ENCODE measurements at regions not wholly inside any gene's neighbourhood (a gene's known extent, or its start where the extent isn't known, plus 50 kb on each side); places are given as distances from the start of the nearest gene placed in this dataset.
"Not testable (repeated sequence)": the region's sequence is repeated elsewhere in the genome, so short reads cannot be mapped to it uniquely, and the experiment has no call there.

DNA sequence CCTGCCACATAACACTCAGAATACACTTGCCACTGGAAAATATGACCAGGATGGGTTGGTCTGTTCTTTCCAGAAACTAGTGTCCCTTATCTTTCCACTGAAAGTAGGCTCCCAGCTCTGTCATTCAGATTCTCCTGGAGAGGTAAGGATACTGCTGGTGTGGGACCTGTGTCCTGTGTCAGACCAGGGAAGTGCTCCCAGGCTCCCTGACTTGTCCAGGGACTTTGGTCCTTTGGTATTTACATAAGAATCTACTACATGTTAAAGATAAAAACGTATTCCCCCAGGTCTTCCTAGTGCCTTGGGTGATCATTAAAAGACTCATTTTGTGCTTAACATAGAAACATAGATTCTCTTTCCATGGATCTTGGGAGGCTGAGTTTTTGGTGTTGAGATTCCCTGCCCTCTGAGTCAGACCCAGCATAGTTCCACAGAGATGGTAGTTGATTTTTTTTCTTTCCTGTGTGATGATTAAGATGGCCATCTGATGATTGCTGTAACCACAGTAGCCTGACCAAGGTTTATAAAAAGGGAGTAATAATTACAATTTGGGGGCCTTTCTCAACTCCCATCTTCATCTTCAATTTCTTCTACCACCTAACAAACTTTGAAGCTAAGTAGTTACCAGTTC is 159.8 kb upstream of the JADE1 start:
- Histone ChIP-seq H3K9ac (ENCODE audit: low read length in 3 of 3) (no peak overlapping the region), H3K27ac (ENCODE audit: low read depth in 2 of 2, low read length in 2 of 2) (no peak overlapping the region), H3K9me3 (ENCODE audit: control insufficient read depth in 2 of 3, insufficient read depth in 1 of 3, low read length in 3 of 3) (no peaks in the 10 kb centered on the region), H3K27me3 (ENCODE audit: control insufficient read depth, insufficient read depth, low read length) (no peaks in the 10 kb centered on the region), H3K36me3 (ENCODE audit: control insufficient read depth in 2 of 3, insufficient read depth in 3 of 3, low read length in 3 of 3) (no peaks in the 10 kb centered on the region), H3K4me1 (ENCODE audit: control insufficient read depth in 2 of 3, insufficient read depth in 2 of 3, low read depth in 1 of 3, low read length in 3 of 3) (peaks cover 0 to 4% (median 4%) of the 10 kb centered on the region in 3 donors), H3K4me3 (ENCODE audit: low read length in 3 of 3) (no peak overlapping the region)
- intact Hi-C loops (cut with DNase I) = no loop called here
- FAIRE-seq (no peak), DNase-seq (no peak)
- TF ChIP-seq, protein P1, sequence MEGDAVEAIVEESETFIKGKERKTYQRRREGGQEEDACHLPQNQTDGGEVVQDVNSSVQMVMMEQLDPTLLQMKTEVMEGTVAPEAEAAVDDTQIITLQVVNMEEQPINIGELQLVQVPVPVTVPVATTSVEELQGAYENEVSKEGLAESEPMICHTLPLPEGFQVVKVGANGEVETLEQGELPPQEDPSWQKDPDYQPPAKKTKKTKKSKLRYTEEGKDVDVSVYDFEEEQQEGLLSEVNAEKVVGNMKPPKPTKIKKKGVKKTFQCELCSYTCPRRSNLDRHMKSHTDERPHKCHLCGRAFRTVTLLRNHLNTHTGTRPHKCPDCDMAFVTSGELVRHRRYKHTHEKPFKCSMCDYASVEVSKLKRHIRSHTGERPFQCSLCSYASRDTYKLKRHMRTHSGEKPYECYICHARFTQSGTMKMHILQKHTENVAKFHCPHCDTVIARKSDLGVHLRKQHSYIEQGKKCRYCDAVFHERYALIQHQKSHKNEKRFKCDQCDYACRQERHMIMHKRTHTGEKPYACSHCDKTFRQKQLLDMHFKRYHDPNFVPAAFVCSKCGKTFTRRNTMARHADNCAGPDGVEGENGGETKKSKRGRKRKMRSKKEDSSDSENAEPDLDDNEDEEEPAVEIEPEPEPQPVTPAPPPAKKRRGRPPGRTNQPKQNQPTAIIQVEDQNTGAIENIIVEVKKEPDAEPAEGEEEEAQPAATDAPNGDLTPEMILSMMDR (IDR thresholded peaks at IDR 0.05; ENCODE audit: borderline replicate concordance, extremely low read depth, insufficient read depth) = no peak

DNA sequence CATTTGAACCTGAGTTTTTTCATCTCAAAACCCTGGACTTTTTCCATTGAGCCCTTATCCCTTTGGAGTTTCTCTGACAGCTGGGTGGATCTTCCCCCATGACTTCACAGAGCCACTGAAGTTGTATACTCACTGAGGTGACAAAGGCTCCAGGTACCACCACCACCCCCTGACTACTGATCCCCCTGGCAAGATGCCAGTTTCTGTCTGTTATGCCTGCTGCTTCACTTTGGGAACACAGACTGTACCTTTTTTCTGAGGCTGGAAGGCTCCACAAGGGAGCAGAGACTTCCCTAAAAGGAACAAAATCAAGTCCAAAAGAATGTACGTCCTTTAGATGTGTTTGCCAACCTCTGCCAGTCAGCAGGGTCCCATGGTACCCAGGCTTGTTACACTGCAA is 160.3 kb upstream of the JADE1 start:
- H3K4me1 ChIP-seq (ENCODE audit: control insufficient read depth in 2 of 3, insufficient read depth in 2 of 3, low read depth in 1 of 3, low read length in 3 of 3) = peaks cover 0 to 4% (median 2%) of the 10 kb centered on the region in 3 donors
- intact Hi-C loops (cut with DNase I) = no loop called here
- no peak overlapping the region for H3K9ac ChIP-seq (ENCODE audit: low read length in 3 of 3)
- FAIRE-seq = no peak
- no peak for DNase-seq
- TF ChIP-seq, protein P1 (IDR thresholded peaks at IDR 0.05; ENCODE audit: borderline replicate concordance, extremely low read depth, insufficient read depth) = no peak
- H3K4me3 ChIP-seq (ENCODE audit: low read length in 3 of 3) = no peak overlapping the region
- no peaks in the 10 kb centered on the region for H3K36me3 ChIP-seq (ENCODE audit: control insufficient read depth in 2 of 3, insufficient read depth in 3 of 3, low read length in 3 of 3)
- H3K27ac ChIP-seq (ENCODE audit: low read depth in 2 of 2, low read length in 2 of 2) = no peak overlapping the region
- no peaks in the 10 kb centered on the region for H3K9me3 ChIP-seq (ENCODE audit: control insufficient read depth in 2 of 3, insufficient read depth in 1 of 3, low read length in 3 of 3)
- no peaks in the 10 kb centered on the region for H3K27me3 ChIP-seq (ENCODE audit: control insufficient read depth, insufficient read depth, low read length)

DNA sequence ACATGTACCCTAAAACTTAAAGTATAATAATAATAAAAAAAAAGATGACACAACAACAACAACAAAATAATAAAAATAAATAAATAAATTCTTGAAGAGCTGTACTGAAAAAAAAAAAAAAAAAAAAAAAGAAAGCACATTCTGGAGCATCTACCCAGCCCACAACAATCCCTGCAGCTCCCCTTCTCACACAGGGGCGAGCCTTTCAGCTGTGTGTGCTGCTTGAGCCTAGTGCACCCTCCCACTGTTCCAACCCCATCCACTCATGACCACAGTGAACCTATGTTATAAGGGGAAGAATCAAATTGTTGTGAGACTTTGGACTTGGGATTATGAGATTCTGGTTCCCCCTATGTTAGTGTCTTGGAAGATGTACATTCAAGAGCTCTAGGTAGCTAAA is 161.5 kb upstream of the JADE1 start:
- Histone ChIP-seq H3K9me3 (ENCODE audit: control insufficient read depth in 2 of 3, insufficient read depth in 1 of 3, low read length in 3 of 3) (no peaks in the 10 kb centered on the region), H3K27ac (ENCODE audit: low read depth in 2 of 2, low read length in 2 of 2) (no peak overlapping the region), H3K4me3 (ENCODE audit: low read length in 3 of 3) (no peak overlapping the region), H3K4me1 (ENCODE audit: control insufficient read depth in 2 of 3, insufficient read depth in 2 of 3, low read depth in 1 of 3, low read length in 3 of 3) (no peaks in the 10 kb centered on the region), H3K27me3 (ENCODE audit: control insufficient read depth, insufficient read depth, low read length) (no peaks in the 10 kb centered on the region), H3K36me3 (ENCODE audit: control insufficient read depth in 2 of 3, insufficient read depth in 3 of 3, low read length in 3 of 3) (no peaks in the 10 kb centered on the region), H3K9ac (ENCODE audit: low read length in 3 of 3) (no peak overlapping the region)
- FAIRE-seq (no peak), DNase-seq (no peak)
- intact Hi-C loops (cut with DNase I) = no loop called here
- TF ChIP-seq, protein P1 (IDR thresholded peaks at IDR 0.05; ENCODE audit: borderline replicate concordance, extremely low read depth, insufficient read depth) = no peak

DNA sequence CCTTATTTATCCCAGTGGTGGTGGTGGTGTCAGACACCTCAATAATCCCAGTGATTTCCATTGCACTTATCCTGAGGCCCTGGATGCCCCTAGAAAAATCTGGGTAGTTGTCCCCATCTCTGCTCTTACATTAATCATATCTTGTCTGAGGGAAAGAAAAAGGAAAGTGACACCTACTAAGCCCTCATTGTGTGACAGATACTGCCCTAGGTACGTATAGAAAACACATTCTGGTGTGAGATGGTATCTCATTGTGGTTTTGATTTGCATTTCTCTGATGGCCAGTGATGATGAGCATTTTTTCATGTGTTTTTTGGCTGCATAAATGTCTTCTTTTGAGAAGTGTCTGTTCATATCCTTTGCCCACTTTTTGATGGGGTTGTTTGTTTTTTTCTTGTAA is 162.6 kb upstream of the JADE1 start:
- H3K9ac ChIP-seq (ENCODE audit: low read length in 3 of 3); DNase-seq; FAIRE-seq; H3K27me3 ChIP-seq (ENCODE audit: control insufficient read depth, insufficient read depth, low read length); H3K9me3 ChIP-seq (ENCODE audit: control insufficient read depth in 2 of 3, insufficient read depth in 1 of 3, low read length in 3 of 3); H3K4me1 ChIP-seq (ENCODE audit: control insufficient read depth in 2 of 3, insufficient read depth in 2 of 3, low read depth in 1 of 3, low read length in 3 of 3); intact Hi-C loops (cut with DNase I); H3K4me3 ChIP-seq (ENCODE audit: low read length in 3 of 3); H3K27ac ChIP-seq (ENCODE audit: low read depth in 2 of 2, low read length in 2 of 2); H3K36me3 ChIP-seq (ENCODE audit: control insufficient read depth in 2 of 3, insufficient read depth in 3 of 3, low read length in 3 of 3): not testable (repeated sequence)

DNA sequence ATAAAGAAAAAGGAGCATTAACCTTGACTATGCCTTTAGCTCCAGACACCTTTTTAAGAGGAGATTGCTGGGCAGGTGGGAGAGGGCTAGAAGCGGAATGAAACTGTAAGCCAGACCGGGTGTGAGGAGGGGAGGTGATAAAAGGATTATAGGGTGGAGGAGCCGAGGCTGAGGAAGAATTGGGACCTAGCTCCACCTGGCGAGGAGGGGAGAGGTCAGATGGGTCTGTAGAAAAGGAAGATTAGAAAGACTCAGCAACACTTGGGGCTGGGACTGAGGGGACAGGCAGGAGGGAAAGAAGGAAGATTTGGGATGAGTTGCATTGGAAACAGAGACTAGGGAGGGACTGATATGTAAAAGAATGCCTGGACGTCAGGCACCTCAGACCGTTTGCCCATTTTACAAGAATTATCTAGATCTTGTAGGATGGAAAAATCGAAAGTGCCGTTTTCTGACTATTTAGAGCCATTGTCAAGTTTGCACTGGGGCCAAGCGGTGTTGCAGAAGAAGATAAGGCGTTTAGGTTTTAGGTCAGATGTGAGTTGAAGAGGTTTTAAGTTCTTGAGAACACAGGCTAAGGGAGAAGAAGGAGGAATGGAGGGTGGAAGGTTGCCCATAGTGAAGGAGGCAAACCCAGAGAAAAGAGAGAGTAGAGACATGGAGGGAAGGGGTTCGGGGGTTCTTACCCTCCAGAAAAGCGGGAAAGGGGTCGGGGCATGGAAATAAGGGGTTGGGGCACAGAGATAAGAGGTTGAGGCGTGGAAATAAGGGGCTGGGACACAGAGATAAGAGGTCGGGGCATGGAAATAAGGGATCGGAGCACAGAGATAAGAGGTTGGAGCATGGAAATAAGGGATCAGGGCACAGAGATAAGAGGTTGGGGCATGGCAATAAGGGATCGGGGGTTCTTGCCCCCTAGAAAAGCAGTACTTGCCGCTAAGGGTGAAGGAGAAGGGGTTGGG is 164.5 kb upstream of the JADE1 start:
- H3K4me1 ChIP-seq (ENCODE audit: control insufficient read depth in 2 of 3, insufficient read depth in 2 of 3, low read depth in 1 of 3, low read length in 3 of 3); H3K27me3 ChIP-seq (ENCODE audit: control insufficient read depth, insufficient read depth, low read length); DNase-seq; H3K4me3 ChIP-seq (ENCODE audit: low read length in 3 of 3); FAIRE-seq; H3K9ac ChIP-seq (ENCODE audit: low read length in 3 of 3); H3K36me3 ChIP-seq (ENCODE audit: control insufficient read depth in 2 of 3, insufficient read depth in 3 of 3, low read length in 3 of 3); intact Hi-C loops (cut with DNase I); H3K9me3 ChIP-seq (ENCODE audit: control insufficient read depth in 2 of 3, insufficient read depth in 1 of 3, low read length in 3 of 3); H3K27ac ChIP-seq (ENCODE audit: low read depth in 2 of 2, low read length in 2 of 2): not testable (repeated sequence)

DNA sequence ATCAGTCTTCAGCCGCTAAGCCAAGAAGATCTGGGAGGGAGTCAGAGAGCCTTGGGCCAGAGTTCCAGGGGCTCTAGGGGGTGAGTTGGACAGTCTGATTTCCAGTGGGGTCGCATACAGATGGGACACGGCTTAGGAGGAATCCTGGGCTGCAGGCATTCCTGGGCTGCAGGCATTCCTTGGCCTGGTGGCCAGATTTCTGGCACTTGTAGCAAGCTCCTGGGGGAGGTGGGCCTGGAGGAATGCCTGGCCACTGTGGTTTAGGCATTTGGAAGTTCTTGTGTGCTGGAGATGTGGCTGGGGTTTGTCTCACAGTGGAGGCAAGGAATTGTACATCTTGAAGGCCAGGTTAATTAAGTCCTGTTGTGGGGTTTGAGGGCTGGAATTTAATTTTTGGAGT is 165.4 kb upstream of the JADE1 start:
- intact Hi-C loops (cut with DNase I); DNase-seq; H3K4me3 ChIP-seq (ENCODE audit: low read length in 3 of 3); H3K27ac ChIP-seq (ENCODE audit: low read depth in 2 of 2, low read length in 2 of 2); H3K9me3 ChIP-seq (ENCODE audit: control insufficient read depth in 2 of 3, insufficient read depth in 1 of 3, low read length in 3 of 3); H3K36me3 ChIP-seq (ENCODE audit: control insufficient read depth in 2 of 3, insufficient read depth in 3 of 3, low read length in 3 of 3); H3K9ac ChIP-seq (ENCODE audit: low read length in 3 of 3); H3K4me1 ChIP-seq (ENCODE audit: control insufficient read depth in 2 of 3, insufficient read depth in 2 of 3, low read depth in 1 of 3, low read length in 3 of 3); H3K27me3 ChIP-seq (ENCODE audit: control insufficient read depth, insufficient read depth, low read length); FAIRE-seq: not testable (repeated sequence)
